H9 (cell line): ENCODE measurements at regions not wholly inside any gene's neighbourhood (a gene's known extent, or its start where the extent isn't known, plus 50 kb on each side); places are given as distances from the start of the nearest gene placed in this dataset.
A peak's percentile ranks its signal among the peaks of the same experiment; 100 is the strongest.

Source experiments
- DNase-seq: peaks from one replicate; pipeline ENCODE4 v3.0.0-alpha.2; 2017
- H2AFZ ChIP-seq: one replicate; pipeline ENCODE4 v1.6.1; 2013; ENCODE audit warnings: mild to moderate bottlenecking, low read length, control low read depth, moderate library complexity
- H2AK5ac ChIP-seq: 2 replicates; pipeline ENCODE4 v1.6.1; 2013; ENCODE audit warnings: low read length, control low read depth, mixed read lengths; ENCODE audit not compliant: insufficient read length
- H2BK120ac ChIP-seq: one replicate; pipeline ENCODE4 v1.6.1; 2013; ENCODE audit warnings: low read depth, mild to moderate bottlenecking, low read length, control low read depth, inconsistent platforms; ENCODE audit not compliant: poor library complexity, severe bottlenecking
- H2BK12ac ChIP-seq: 2 replicates; pipeline ENCODE4 v1.6.1; 2013; ENCODE audit warnings: low read length, control low read depth, mixed read lengths, low read depth; ENCODE audit not compliant: insufficient read length
- H2BK15ac ChIP-seq: 2 replicates; pipeline ENCODE4 v1.6.1; 2013; ENCODE audit warnings: low read depth, low read length, control low read depth
- H2BK20ac ChIP-seq: one replicate; pipeline ENCODE4 v1.6.1; 2013; ENCODE audit warnings: low read depth, mild to moderate bottlenecking, low read length, control low read depth, inconsistent platforms; ENCODE audit not compliant: poor library complexity, severe bottlenecking
- H2BK5ac ChIP-seq: 2 replicates; pipeline ENCODE4 v1.6.1; 2013; ENCODE audit warnings: low read length, control low read depth, mixed read lengths; ENCODE audit not compliant: insufficient read length
- H3K14ac ChIP-seq: 2 replicates; pipeline ENCODE4 v1.6.1; 2013; ENCODE audit warnings: low read length, control low read depth; ENCODE audit not compliant: insufficient read depth
- H3K18ac ChIP-seq: 2 replicates; pipeline ENCODE4 v1.6.1; 2013; ENCODE audit warnings: low read depth, mild to moderate bottlenecking, mixed read lengths, low read length, control low read depth; ENCODE audit not compliant: insufficient read length
- H3K23ac ChIP-seq: 2 replicates; pipeline ENCODE4 v1.6.1; 2013; ENCODE audit warnings: low read length, control low read depth, mixed read lengths, low read depth; ENCODE audit not compliant: insufficient read length
- H3K23me2 ChIP-seq: 2 replicates; pipeline ENCODE4 v1.6.1; 2013; ENCODE audit warnings: low read depth, mild to moderate bottlenecking, mixed read lengths, low read length, control low read depth; ENCODE audit not compliant: insufficient read length, poor library complexity, severe bottlenecking
- H3K27ac ChIP-seq: 2 replicates; pipeline ENCODE4 v1.5.1; 2013; ENCODE audit warnings: low read length, control low read depth, mixed read lengths, low read depth; ENCODE audit not compliant: insufficient read length
- H3K27me3 ChIP-seq: 2 replicates; pipeline ENCODE4 v1.6.1; 2013; ENCODE audit warnings: low read length, control low read depth, inconsistent platforms; ENCODE audit not compliant: insufficient read depth
- H3K4ac ChIP-seq: 2 replicates; pipeline ENCODE4 v1.6.1; 2013; ENCODE audit warnings: low read depth, mild to moderate bottlenecking, control low read depth, inconsistent platforms, low read length, moderate library complexity
- H3K4me1 ChIP-seq: 2 replicates; pipeline ENCODE4 v1.6.1; 2013; ENCODE audit warnings: low read length, control low read depth, inconsistent platforms; ENCODE audit not compliant: insufficient read depth
- H3K4me2 ChIP-seq: 2 replicates; pipeline ENCODE4 v1.6.1; 2013; ENCODE audit warnings: low read length, control low read depth, mixed read lengths; ENCODE audit not compliant: insufficient read length, insufficient read depth
- H3K56ac ChIP-seq: 2 replicates; pipeline ENCODE4 v1.6.1; 2013; ENCODE audit warnings: low read depth, mild to moderate bottlenecking, mixed read lengths, low read length, control low read depth; ENCODE audit not compliant: insufficient read length
- H3K79me1 ChIP-seq: 2 replicates; pipeline ENCODE4 v1.6.1; 2013; ENCODE audit warnings: low read depth, mild to moderate bottlenecking, moderate library complexity, low read length, control low read depth, inconsistent platforms; ENCODE audit not compliant: insufficient read depth, poor library complexity, severe bottlenecking
- H3K79me2 ChIP-seq: 2 replicates; pipeline ENCODE4 v1.6.1; 2013; ENCODE audit warnings: low read length, control low read depth, inconsistent platforms; ENCODE audit not compliant: insufficient read depth
- H3K9ac ChIP-seq: 2 replicates; pipeline ENCODE4 v1.6.1; 2013; ENCODE audit warnings: low read length, control low read depth, mixed read lengths; ENCODE audit not compliant: insufficient read length; ENCODE audit errors: extremely low read depth
- H3K9me3 ChIP-seq: one replicate; pipeline ENCODE4 v1.6.1; 2013; ENCODE audit warnings: low read depth, low read length, inconsistent platforms; ENCODE audit not compliant: control insufficient read depth
- H3T11ph ChIP-seq: one replicate; pipeline ENCODE4 v1.6.1; 2013; ENCODE audit warnings: mild to moderate bottlenecking, low read length, control low read depth, inconsistent platforms
- H4K20me1 ChIP-seq: one replicate; pipeline ENCODE4 v1.6.1; 2013; ENCODE audit not compliant: control insufficient read depth, insufficient read length, insufficient read depth
- H4K5ac ChIP-seq: 2 replicates; pipeline ENCODE4 v1.6.1; 2013; ENCODE audit warnings: low read depth, mild to moderate bottlenecking, mixed read lengths, low read length, control low read depth; ENCODE audit not compliant: insufficient read length
- H4K8ac ChIP-seq: replicated peaks from 2 replicates; pipeline ENCODE4 v1.6.1; 2013; ENCODE audit warnings: low read length, control low read depth, mixed read lengths, low read depth; ENCODE audit not compliant: insufficient read length
- H4K91ac ChIP-seq: 2 replicates; pipeline ENCODE4 v1.6.1; 2013; ENCODE audit warnings: low read depth, mild to moderate bottlenecking, moderate library complexity, mixed read lengths, low read length, control low read depth; ENCODE audit not compliant: insufficient read length
- H3K27ac Mint-ChIP-seq, 3 experiments: 2 replicates in 2 of 3; 3 replicates in 1 of 3; pipeline ENCODE4 v1.8.0; 2020 to 2021; ENCODE audit warnings: mixed read lengths in 3 of 3, mild to moderate bottlenecking in 1 of 3, moderate library complexity in 1 of 3
- H3K27me3 Mint-ChIP-seq: 2 replicates; pipeline ENCODE4 v1.8.0; 2021; ENCODE audit warnings: low read depth, mild to moderate bottlenecking, moderate library complexity, mixed read lengths
- H3K36me3 Mint-ChIP-seq, 3 experiments: 2 replicates in 2 of 3; 3 replicates in 1 of 3; pipeline ENCODE4 v1.8.0; 2020 to 2021; ENCODE audit warnings: low read depth in 3 of 3, mixed read lengths in 3 of 3; ENCODE audit not compliant: insufficient read depth in 1 of 3
- H3K4me1 Mint-ChIP-seq, 2 experiments: 2 replicates each; pipeline ENCODE4 v1.8.0; 2020; ENCODE audit warnings: mixed read lengths in 2 of 2
- H3K4me3 Mint-ChIP-seq, 2 experiments: 2 replicates in 1 of 2; 3 replicates in 1 of 2; pipeline ENCODE4 v1.8.0; 2020 to 2021; ENCODE audit warnings: mild to moderate bottlenecking in 2 of 2, mixed read lengths in 2 of 2, moderate library complexity in 1 of 2
- H3K9me3 Mint-ChIP-seq, 2 experiments: 2 replicates in 1 of 2; 3 replicates in 1 of 2; pipeline ENCODE4 v1.8.0; 2020; ENCODE audit warnings: mild to moderate bottlenecking in 2 of 2, mixed read lengths in 2 of 2, moderate library complexity in 1 of 2
- WGBS: extraction: QIAGEN DNeasy Blood & Tissue Kit; methylation state at CpG from one replicate; pipeline ENCODE4 v1.1.7; 2013; ENCODE audit warnings: missing lambda C conversion rate, low lambda C conversion rate, mixed read lengths; ENCODE audit not compliant: insufficient read length; ENCODE audit errors: extremely low coverage; 5-methylcytosine and 5-hydroxymethylcytosine counted together
- TF ChIP-seq, protein P1 (sequence below): fragments of 200-600 bp; sonication (generic); conservative IDR thresholded peaks from 3 replicates; pipeline ENCODE4 v1.8.0; 2021; ENCODE audit warnings: antibody characterized with exemption, mild to moderate bottlenecking

DNA sequence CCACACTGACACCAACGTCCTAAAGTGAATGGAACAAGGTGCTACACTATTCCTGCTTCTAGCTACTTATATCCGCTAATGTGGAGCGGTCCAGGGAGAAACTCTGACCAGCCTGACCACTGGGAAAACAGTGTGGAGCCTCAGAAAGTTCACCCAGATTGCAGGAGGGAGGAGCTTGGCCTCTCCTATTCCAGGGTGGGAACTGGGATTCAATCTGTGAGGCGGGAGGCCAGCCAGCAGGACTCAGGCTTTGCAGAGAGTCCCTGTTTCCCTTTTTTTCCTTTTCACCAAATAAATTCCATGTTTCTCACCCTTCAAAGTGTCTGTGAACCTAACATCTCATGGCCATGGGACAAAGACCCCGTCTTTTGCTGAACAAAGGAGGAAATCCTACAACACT, 86.4 kb upstream of the SEMA3C start:
- Histone ChIP-seq H3K4ac (no peak overlapping the region), H4K91ac (no peak overlapping the region), H3K27ac (no peak overlapping the region), H2AFZ (peak overlapping the region; percentile 32), H3K9me3 (no peaks in the 10 kb centered on the region), H3K9ac (no peak overlapping the region), H2BK5ac (no peak overlapping the region), H3K23me2 (no peaks in the 10 kb centered on the region), H2BK20ac (no peak overlapping the region), H2BK120ac (no peak overlapping the region), H3K4me1 (no peaks in the 10 kb centered on the region), H3K18ac (no peak overlapping the region), H4K20me1 (no peaks in the 10 kb centered on the region), H3K56ac (no peak overlapping the region), H3K14ac (no peak overlapping the region), H2AK5ac (no peak overlapping the region), H3T11ph (no peak overlapping the region), H2BK15ac (no peak overlapping the region), H4K5ac (no peak overlapping the region), H3K79me1 (no peaks in the 10 kb centered on the region), H2BK12ac (no peak overlapping the region), H4K8ac (no peak overlapping the region), H3K27me3 (no peaks in the 10 kb centered on the region), H3K4me2 (no peak overlapping the region), H3K23ac (no peak overlapping the region), H3K79me2 (no peaks in the 10 kb centered on the region)
- TF ChIP-seq, protein P1, sequence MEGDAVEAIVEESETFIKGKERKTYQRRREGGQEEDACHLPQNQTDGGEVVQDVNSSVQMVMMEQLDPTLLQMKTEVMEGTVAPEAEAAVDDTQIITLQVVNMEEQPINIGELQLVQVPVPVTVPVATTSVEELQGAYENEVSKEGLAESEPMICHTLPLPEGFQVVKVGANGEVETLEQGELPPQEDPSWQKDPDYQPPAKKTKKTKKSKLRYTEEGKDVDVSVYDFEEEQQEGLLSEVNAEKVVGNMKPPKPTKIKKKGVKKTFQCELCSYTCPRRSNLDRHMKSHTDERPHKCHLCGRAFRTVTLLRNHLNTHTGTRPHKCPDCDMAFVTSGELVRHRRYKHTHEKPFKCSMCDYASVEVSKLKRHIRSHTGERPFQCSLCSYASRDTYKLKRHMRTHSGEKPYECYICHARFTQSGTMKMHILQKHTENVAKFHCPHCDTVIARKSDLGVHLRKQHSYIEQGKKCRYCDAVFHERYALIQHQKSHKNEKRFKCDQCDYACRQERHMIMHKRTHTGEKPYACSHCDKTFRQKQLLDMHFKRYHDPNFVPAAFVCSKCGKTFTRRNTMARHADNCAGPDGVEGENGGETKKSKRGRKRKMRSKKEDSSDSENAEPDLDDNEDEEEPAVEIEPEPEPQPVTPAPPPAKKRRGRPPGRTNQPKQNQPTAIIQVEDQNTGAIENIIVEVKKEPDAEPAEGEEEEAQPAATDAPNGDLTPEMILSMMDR, result no peak
- H3K4me3 Mint-ChIP-seq, result no peak overlapping the region
- H3K27ac Mint-ChIP-seq, result no peak overlapping the region
- no peaks in the 10 kb centered on the region for H3K4me1 Mint-ChIP-seq
- H3K27me3 Mint-ChIP-seq, result no peaks in the 10 kb centered on the region
- peaks cover 0 to 8% (median 0%) of the 10 kb centered on the region in 3 experiments; a peak in 3 of 7 replicates for H3K36me3 Mint-ChIP-seq
- DNase-seq, result no peak
- WGBS, result no CpG with 5 or more reads among the region's 5 CpGs
- H3K9me3 Mint-ChIP-seq, result peaks cover 2 to 3% of the 10 kb centered on the region in 2 experiments; a peak in 2 of 5 replicates
